Thoracic aorta (tissue), 2 donors: ENCODE measurements at regions not wholly inside any gene's neighbourhood (a gene's known extent, or its start where the extent isn't known, plus 50 kb on each side); places are given as distances from the start of the nearest gene placed in this dataset.
"Not testable (repeated sequence)": the region's sequence is repeated elsewhere in the genome, so short reads cannot be mapped to it uniquely, and the experiment has no call there.

Experiments
- ATAC-seq: fragments of 150-250 bp; one replicate; pipeline ENCODE4 v1.8.0; 2017; ENCODE audit warnings: low read depth; ENCODE audit not compliant: insufficient number of reproducible peaks, low FRiP score
- DNase-seq: peaks from one replicate; pipeline ENCODE4 v3.0.0-alpha.2; 2020; ENCODE audit warnings: low spot score
- H3K27ac ChIP-seq, 2 donors: fragments of 200-600 bp; sonication (generic); 1 replicate in 1 of 2; 2 replicates in 1 of 2; pipeline ENCODE4 v1.5.1; 2016; ENCODE audit warnings: mild to moderate bottlenecking in 2 of 2, moderate library complexity in 2 of 2
- H3K27me3 ChIP-seq: fragments of 200-600 bp; sonication (generic); replicated peaks from 2 replicates; pipeline ENCODE4 v1.6.0; 2016; ENCODE audit warnings: mild to moderate bottlenecking; ENCODE audit not compliant: insufficient read depth
- H3K36me3 ChIP-seq: fragments of 200-600 bp; sonication (generic); one replicate; pipeline ENCODE4 v1.5.1; 2016
- H3K4me1 ChIP-seq, 2 donors: fragments of 200-600 bp; sonication (generic); 1 replicate in 1 of 2; 2 replicates in 1 of 2; pipeline versions ENCODE4 v1.5.1 to v1.6.0; 2016; ENCODE audit warnings: low read depth in 2 of 2, mild to moderate bottlenecking in 1 of 2; ENCODE audit not compliant: control insufficient read depth in 1 of 2
- H3K4me3 ChIP-seq: fragments of 200-600 bp; sonication (generic); 2 replicates; pipeline ENCODE4 v1.5.1; 2016; ENCODE audit warnings: mild to moderate bottlenecking
- H3K9me3 ChIP-seq: fragments of 200-600 bp; sonication (generic); 2 replicates; pipeline ENCODE4 v1.5.1; 2016
- CTCF ChIP-seq: fragments of 200-600 bp; sonication (generic); IDR thresholded peaks from one replicate; pipeline ENCODE4 v1.5.1; 2019; ENCODE audit warnings: antibody characterized with exemption

DNA sequence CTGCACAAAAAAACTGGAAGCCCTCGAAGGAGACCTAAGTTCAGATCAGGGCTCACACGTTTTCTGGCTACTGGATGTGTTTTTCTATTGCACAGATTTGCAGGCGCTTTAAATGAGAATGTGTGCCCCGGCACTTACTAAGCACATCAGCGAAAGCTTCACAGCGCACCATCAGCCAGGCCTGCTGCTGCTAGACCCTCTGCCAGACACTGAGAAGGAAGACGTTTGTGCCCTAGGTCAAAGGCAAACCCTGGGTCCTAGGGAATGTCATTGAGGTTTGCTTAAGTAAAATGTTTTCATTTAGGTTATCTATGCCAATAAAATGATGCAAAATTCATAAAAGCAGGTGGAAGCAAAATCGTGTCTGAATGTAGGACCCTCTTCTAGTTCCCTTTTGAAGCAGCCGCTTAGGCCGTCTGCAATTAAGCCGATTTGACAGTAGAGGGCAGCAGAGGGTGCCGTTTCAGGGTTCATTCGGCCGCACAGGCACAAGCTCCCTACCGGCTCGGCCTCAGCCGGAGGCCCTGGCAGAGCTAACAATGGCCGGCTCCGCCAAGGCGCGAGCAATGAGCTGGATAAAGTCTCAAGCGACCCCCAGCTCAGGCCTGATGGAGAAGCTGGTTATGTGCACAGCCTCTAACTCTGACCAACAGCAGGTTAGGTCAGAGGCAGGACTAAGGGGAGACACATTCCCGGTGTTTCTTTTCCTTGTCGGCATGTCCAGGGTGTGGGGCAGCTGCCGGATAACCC, 107.2 kb upstream of the FOXA2 start:
- H3K36me3 ChIP-seq, result no peaks in the 10 kb centered on the region
- no peaks in the 10 kb centered on the region for H3K27me3 ChIP-seq
- H3K4me1 ChIP-seq, result peaks cover 0 to 18% of the 10 kb centered on the region in 2 donors
- peak; percentile 94 for TF ChIP-seq CTCF
- no peak overlapping the region for H3K27ac ChIP-seq
- H3K4me3 ChIP-seq, result peak overlapping the region; percentile 56
- peak; percentile 75 for ATAC-seq
- DNase-seq, result no peak
- no peaks in the 10 kb centered on the region for H3K9me3 ChIP-seq

DNA sequence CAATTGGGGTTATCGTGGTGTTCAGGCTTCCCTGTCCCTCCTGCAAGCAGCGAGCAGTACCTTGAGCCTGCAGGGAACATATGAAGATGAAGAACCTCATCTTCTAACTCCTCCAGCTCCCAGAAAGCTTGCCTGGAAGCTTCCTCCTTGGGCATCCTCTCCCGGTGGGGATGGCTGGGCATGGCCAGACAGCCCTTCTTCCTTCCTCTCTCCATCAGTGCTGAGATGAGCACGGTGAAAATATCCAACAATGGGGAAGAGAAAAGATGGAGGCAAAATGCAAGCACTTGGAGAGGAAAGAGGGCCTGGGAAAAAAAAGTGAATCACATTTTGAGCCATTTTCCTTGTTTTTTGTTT, 107.7 kb upstream of the FOXA2 start:
- Histone ChIP-seq H3K27me3 (no peaks in the 10 kb centered on the region), H3K4me1 (peaks cover 0 to 18% of the 10 kb centered on the region in 2 donors), H3K36me3 (no peaks in the 10 kb centered on the region), H3K4me3 (peak overlapping the region; percentile 56), H3K27ac (no peak overlapping the region), H3K9me3 (no peaks in the 10 kb centered on the region)
- DNase-seq, result no peak
- no peak for TF ChIP-seq CTCF
- no peak for ATAC-seq

GRCh38 chr20:22692620-22693019, 108.2 kb upstream of the FOXA2 start:
- ATAC-seq, H3K36me3 ChIP-seq, H3K27ac ChIP-seq, H3K4me3 ChIP-seq, H3K27me3 ChIP-seq, DNase-seq, H3K9me3 ChIP-seq: not testable (repeated sequence)
- peaks cover 0 to 18% of the 10 kb centered on the region in 2 donors for H3K4me1 ChIP-seq

DNA sequence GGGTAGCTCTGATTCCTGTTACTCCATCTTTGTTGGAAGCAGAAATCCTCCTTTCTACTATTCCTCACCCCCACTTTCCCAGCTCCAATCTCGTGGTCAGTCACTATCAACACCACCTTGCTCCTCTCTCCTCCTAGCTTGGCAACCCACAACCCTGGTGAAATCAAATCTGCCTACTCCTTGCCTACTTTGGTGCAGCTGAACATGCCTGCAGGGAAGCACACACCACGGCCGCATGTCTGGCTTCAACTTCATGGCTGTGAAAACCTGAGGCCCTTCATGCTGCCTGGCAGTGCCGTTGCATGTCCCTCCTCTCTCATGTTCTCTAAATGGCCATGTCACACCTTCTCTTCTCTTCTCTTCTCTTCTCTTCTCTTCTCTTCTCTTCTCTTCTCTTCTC, 112.4 kb upstream of the FOXA2 start:
- no peak overlapping the region for H3K4me3 ChIP-seq
- DNase-seq (no peak), ATAC-seq (no peak)
- H3K4me1 ChIP-seq, result peaks cover 6 to 38% of the 10 kb centered on the region in 2 donors
- no peaks in the 10 kb centered on the region for H3K27me3 ChIP-seq
- no peak overlapping the region for H3K27ac ChIP-seq
- TF ChIP-seq CTCF, result no peak
- H3K36me3 ChIP-seq, result no peaks in the 10 kb centered on the region
- H3K9me3 ChIP-seq, result no peaks in the 10 kb centered on the region

- no peak for ATAC-seq
- Histone ChIP-seq H3K27me3 (no peaks in the 10 kb centered on the region), H3K4me1 (peaks cover 6 to 34% of the 10 kb centered on the region in 2 donors), H3K36me3 (no peaks in the 10 kb centered on the region), H3K4me3 (no peak overlapping the region), H3K9me3 (no peaks in the 10 kb centered on the region), H3K27ac (no peak overlapping the region)
- no peak for TF ChIP-seq CTCF
- DNase-seq, result no peak
These were observed 114.0 kb upstream of the FOXA2 start for GRCh38 chr20:22698259-22698842.
